ENCODE measurements at regions not wholly inside any gene's neighbourhood (a gene's known extent, or its start where the extent isn't known, plus 50 kb on each side); places are given as distances from the start of the nearest gene placed in this dataset.

DNA sequence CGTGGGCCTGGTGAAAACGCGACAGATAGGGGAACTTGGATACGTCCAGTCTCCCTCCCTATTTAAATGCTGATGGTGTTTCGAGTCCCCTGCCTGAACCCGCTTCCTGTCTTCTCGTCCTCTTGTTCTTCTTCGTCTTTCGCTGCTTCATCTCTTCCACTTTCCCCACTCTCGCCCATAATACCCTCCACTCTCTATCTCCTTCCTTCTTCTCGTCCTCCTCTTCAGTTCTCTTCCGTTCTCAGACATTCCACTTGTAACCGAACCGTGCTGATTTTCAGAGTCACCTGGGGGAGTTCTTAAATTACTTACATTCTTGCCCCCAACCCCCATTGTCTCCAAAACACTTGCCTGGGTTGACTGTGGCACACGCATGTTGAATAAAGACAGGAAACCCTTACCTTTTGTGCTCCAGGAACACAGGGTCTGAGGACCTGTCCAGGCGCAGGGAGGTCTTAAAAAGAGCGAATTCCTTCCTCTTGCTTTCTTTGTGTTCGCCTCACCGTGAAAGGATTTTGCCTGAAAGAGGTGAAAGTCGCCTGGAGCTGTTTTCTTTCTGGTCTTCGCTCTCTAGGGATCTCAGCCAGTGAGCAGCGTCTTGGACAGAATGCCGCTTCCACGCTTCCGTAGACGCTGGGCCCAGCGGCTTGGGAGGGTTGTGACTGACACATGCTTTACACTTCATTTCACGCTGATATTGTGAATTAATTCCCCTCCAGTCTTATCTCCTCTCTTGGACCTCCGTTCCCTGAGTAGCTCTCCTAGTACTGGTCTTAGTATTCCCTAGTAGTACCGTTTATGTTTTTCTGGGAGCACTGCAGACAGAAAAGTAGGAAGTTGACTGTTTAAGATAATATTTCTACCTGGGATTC lies 184.0 kb downstream of the GPX5 start:
- DNase-seq, result peak; percentile 12

DNA sequence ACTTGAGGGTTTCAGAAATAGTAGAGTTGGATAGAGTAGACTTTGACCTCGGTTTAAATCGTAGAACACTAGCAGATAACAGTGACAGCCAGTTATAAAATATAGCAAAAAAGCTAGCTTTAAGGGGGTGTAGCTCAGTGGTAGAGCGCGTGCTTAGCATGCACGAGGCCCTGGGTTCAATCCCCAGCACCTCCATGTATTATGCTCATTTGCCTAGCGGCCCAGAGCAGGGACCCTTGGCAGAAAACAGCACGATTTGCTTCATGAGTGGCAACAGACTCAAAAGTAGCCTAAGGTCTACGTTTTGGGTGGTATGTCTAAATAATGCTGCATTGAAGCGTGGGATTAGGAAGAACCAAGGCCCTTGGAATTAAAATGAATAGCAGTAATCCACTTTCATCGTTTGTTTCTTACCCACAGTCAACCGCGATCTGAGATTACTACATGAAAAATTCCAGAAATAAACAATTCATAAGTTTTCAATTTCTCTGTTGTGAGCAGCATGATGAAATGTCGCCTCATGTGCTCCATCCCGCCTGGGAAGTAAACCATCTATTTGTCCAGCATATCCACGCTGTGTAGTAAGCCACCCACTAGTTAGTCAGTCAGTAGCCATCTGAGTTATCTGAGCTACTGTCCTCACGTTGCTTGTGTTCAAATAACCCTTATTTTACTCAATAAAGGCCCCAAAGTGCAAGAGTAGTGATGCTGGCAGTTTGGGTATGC lies 184.9 kb downstream of the GPX5 start:
- DNase-seq, result peak; percentile 27

DNA sequence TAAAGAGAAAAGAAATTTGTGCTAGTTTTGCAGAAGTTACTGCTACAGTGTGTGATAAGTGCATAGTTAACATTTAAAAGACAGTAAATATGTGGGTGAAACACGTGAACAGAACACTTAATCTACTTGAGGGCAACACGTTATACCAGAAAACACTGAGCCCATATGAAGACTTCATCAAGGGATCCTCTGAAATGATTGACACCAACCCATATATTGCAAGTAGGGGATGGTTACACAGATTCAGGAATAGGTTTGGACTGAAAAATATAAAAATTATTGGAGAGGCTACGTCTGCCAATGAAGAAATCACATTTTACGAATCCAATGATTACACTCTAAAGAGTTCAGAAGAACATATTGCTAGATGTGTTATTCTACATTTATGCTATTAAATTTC lies 185.6 kb downstream of the GPX5 start:
- DNase-seq, result no peak

DNA sequence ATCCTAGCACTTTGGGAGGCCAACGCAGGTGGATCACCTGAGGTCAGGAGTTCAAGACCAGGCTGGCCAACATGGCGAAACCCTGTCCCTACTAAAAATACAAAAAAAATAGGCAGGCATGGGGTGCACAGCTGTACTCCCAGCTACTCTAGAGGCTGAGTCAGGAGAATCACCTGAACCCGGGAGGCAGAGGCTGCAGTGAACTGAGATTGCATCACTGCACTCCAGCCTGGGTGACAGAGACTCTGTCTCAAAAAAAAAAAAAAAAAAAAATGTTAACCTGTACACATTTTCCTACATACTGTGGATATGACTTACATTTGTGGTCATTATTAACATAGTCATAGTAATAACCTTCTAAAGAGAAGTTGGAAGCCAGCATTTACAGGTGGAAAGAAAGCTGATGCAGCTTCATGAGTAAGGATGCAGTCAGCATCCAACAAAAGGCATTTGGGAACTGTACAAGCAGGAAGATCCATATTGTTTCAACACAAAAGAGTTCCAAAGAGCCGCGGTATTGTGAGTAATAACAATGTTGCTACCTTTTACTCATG lies 186.2 kb downstream of the GPX5 start:
- DNase-seq, result no peak

DNA sequence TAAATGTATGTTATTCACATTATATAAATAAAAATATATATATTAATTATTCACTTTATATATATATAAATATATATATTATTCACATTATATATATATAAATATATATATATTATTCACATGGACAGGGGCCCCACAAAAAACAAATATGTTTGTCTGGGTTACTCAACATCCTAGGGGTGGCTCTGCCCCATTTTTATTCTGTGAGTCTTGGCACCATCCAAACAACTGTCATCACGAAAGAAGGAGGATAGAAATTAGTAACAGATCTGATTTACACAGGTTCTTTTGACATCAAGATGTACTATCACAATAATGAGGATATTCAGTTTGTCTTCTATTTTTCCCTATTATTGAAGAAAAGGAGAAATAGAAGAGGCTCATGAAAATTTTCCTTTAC lies 187.3 kb downstream of the GPX5 start:
- DNase-seq, result no peak

DNA sequence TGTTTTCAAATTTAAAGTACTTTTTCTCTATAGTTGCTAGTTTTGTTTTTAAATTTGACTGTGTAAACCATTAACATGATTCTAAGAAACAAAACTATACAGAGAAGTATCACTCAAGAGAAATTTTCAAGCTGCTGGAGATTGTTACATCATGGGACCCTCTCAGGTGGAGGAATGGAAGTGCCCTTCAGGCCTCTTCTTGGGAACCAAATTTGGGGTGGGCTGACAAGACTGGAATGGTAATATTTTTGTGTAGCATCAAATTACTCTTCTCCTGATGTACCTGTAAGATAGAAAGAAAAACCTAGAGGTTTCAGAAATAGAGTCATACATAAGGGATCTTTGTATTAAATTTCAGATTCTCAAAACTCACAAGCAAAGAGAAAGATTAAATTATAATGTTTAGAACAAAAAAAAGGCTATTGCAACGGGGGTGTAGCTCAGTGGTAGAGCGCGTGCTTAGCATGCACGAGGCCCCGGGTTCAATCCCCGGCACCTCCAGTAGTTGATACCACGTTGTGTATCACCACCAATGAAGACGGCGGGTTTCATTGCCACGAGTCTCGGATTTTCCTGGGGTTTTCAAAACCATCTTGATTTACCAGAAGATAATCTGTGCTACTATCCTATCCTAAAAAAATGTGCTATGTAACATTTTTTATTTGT lies 193.7 kb downstream of the GPX5 start:
- DNase-seq, result no peak

DNA sequence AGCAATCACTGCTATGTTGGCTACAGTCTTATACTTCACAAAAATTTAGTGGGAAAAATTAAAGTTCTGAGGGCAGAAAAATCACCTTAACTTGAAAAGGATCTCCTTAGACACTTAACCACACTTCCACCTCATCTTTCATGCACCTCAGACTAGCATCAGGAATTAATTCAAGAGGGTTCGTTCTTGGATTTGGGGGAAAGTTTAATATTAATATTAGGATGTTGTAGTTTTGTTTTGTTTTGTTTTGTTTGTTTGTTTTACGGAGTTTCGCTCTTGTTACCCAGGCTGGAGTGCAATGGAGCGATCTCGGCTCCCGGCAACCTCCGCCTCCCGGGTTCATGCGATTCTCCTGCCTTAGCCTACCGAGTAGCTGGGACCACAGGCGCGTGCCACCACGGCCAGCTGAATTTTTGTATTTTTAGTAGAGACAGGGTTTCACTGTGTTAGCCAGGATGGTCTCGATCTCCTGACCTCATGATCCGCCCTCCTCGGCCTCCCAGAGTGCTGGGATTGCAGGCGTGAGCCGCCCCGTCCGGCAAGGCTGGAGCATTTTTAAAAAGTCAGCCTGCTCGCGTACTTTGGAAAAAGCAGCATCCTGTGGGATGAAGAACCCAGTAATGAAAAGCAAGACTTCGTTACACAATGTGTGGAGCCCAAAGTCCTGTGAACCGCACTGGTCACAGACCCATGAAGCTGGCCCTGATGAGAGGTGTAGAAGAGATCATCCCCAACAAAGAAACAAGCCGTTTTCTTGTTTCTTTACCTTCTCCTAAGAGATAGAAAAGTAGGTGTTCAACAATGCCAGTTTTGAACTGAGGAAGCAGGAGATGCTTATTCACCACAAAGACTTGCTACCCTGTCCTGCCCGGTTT lies 194.9 kb downstream of the GPX5 start:
- no peak for DNase-seq

DNA sequence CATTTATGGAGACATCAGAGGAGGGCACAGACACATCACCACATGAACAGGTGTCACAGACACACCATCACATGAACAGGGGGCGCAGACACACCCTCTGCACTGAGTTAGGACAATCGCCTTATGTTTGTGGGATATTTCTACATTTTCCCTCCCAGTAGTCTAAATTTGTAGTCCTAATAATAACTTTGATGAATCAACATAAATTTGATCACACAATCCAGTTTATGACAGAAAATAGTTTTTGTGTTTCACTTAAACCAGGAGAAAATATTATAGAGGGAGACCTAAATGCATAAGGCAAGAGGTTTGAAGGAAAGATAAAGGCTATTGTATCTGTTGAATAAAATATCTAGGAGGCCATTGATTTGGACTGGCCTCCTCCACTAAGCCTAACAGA lies 195.7 kb downstream of the GPX5 start:
- no peak for DNase-seq

DNA sequence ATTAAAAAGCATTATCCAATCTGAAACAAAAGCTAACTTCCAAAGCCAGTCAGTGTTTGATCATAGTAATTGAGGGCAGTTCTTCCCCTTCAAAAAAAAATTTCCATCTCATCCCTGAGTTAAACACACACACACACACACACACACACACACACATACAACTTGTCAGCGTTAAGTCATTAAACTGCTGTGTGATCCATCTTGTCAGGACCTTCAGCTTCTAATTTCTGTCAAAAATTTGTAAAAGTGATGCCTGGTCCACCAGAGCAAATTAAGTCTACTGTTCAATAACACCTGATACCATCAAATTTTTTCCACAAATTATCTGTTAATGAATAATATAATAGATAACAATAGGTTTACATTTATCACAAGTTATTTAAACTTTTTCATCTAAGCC lies 198.7 kb downstream of the GPX5 start:
- DNase-seq, result no peak

DNA sequence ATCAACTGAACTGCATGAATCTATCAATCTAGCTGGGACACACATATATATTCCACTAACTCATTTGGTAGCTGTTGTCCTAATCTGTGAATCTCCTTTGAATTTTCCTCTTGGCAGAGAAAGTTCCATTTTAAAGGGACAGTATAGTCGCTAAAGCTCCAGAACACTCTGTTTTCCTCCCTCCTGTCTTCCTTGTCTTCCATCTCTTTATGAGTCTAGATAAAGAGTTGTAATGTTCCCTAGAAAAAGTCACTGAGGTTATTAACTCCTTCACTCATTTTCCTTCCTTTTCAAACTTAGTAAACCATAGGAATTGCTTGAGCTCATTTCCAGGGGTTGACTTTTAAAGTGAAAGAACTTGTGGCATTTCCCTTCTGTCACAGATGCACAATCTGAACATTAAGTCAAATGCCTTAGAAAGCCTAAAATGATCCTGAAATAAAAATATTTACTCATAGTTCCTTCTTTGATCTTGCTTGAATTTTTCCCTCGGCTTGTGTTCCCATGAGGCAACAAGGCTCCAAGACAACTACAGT lies 198.4 kb downstream of the TRIM27 start:
- DNase-seq, result no peak

DNA sequence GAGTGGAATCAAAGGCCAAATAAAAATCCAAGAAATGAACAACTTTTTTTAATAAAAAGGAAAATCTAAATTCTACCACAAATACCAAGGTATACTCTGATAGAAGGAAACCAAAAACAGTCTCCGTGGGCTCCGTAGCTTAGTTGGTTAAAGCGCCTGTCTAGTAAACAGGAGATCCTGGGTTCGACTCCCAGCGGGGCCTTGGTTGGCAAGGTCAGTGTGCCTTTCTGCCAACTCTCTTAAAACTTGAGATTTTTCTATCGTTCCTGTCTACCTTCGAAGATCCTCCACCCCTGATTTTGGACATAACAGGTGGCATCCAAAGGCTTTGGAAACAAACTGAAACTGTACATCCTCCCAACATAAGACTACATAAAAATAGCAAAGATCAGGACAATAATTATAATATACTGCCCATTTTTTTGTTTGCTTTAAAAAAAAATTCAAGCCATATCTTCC lies 197.9 kb downstream of the TRIM27 start:
- DNase-seq, result no peak

DNA sequence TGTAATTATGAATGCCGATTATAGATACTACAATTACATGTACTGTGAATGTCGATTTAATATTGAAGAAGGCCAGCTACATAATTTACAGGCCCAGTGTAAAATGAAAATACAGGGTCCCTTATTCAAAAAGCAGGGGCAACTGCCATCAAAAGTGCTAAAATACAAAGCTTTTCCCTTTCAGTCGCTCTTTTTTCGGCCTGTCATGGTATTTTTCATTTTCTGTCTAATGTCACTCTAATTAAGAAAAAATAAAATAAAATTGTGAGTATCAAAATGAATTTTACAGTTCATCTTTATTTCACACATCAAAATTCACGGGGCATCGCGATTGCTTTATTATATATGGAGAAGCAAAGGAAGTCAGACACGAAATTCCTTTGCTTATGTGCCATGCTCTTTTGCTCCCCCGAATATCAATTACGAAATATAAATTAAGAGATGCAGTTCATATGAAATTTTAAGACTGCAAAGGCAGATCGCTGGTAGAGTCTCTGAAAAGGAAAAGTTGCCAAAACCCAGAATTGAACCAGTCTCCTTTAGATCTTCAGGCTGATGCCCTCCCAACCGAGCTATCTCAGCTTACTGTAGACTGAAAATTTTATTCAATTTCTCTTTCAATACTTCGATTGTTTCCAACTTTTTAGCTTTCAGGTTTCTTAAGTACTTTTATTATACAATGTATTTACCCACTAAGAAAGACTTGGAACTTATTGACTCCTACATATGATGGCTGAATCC lies 197.0 kb downstream of the TRIM27 start:
- no peak for DNase-seq

DNA sequence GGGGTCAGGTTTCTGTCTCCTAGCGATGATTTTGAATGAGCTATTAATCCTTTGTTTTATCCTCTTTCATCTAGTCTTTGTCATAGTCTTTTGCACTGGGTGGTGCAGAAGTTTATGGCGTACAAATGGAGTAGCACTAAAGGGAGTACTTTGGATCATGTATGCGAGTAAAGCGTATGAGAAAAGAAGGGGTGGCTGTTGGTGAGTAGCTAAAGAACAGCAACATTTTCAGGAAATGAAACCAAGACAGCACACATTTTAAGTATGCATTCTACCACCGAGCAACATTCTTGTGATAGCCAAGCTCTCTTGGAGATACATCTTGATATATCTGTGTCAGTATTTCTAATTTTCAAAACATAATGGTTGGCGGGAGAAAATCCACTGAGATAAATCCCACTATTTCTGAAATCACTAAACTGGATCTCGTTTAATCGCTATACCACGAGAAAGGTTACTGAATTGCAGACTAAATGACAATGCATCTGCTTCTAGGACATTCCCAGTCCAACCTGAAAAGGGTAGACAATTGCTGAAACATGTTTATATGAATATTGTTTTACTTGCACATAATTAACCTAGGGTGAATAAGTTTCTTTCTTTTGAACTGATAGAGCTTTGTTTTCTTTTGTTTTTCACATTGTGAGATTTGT lies 196.1 kb downstream of the TRIM27 start:
- no peak for DNase-seq

DNA sequence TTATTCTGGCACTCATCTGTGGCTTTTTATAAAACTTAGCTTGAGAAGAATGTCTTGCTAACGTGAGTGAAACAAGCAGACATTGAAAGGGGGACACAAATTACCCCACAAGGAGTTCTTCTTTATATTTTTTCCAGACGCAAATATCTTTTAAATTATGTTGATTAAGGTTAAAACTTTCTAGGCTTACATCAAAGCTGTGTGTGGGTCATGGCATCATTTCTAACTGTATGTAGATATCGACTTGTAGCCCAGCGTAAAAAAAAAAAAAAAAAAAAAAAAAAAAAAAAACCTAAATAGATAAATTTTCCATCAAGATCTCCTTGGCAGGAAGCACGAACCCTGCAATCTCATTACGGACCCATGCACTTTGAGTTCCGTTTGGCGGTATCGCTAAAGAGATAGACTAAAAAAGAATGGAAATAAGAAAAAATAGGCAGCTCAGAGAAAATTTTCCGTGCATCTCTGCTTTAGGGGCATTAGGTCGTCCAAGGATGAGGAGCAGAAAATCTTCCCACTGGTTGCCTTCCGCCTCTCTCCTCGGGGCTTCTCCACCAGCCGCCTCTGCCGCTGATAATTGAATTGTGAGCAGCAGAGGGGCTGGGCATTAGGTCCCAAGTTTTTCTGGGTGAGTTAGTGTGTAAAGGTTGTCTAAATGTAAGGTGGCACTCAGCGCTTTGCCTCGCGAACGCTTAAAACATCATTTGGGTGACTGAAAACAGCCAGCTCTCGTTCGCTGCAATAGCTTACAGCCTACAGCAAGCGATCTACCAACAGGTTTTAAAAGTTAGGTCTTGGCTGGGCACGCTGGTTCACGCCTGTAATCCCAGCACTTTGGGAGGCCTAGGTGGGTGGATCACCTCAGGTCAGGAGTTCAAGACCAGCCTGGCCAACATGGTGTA lies 194.0 kb downstream of the TRIM27 start:
- no peak for DNase-seq

DNA sequence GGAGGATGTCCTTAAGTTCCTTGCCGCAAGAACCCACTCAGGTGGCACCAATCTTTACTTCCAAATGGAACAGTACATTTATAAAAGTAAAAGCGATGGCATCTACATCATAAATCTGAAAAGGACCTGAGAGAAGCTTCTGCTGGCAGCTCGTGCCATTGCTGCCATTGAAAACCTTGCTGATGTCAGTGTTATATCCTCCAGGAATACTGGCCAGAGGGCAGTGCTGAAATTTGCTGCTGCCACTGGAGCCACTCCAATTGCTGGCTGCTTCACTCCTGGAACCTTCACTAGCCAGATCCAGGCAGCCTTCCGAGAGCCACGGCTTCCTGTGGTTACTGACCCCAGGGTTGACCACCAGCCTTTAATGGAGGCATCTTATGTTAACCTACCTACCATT lies 191.7 kb downstream of the TRIM27 start:
- no peak for DNase-seq

DNA sequence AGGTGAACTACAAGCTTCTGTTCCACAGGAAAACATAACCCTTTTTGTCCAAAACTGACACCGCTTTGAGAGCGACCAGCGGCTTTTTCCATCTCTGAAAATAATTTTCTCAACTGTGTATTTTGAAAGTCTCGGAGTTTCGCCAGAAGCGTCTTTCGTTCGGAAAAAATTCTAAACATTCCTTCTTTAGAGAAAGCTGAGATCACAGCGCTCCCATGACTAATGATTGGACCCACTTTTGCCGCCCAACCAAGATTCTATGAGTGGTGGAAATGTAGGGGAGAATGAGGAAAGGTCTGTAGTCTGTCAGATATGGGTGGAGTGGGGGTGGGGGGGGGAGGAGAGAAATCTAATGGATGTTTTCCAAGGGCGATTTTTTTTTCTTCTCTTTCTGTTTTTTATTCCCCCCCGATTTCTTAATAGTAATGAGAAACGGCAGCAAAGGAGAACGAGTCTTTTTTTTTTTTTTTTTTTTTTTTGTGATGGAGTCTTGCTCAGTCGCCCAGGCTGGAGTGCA lies 189.3 kb downstream of the TRIM27 start:
- DNase-seq, result no peak

DNA sequence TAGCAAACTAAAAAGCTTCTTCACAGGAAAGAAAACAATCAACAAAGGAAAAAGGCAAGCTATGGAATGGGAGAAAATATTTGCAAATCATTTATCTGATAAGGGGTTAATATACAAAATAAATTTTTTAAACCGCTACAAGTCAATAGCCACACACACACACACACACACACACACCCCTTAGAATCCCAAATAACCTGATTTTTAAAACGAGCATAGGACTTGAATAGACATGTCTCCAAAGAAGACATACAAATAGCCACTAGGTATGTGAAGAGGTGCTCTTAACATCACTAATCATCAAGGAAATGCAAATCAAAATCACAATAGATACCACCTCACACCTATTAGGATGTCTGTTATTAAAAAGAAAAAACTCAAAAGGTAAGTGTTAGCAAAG lies 187.7 kb downstream of the TRIM27 start:
- DNase-seq, result no peak

DNA sequence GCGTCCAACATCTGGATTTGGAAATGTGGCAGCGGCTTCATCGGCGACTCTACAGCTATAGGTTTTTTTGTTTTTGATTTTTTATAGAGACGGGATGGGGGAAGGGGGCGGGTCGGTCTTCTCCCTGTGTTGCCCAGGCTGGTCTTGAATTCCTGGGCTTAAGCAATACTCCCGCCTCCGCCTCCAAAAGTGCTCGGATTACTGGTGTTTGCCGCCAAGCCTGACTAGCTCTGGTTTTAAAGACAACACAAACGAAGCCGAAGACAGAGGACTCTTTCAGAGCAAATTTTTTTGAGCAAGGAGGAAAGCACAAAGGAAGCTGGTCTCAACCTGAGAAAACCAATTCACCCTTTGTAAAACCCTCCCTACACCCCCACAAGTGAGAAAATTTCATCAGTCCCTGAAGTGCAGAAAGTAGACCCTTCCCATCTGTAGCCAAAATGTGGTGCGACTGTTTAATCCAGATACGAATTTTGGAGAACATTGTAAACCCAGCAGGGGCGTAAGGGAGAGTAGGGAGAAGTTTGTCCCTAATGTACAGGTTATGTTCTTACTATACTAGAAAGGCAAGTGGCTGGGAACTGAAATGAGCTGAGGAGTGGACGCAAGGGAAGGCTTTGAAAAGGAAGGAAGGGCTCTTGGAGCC lies 185.9 kb downstream of the TRIM27 start:
- no peak for DNase-seq

DNA sequence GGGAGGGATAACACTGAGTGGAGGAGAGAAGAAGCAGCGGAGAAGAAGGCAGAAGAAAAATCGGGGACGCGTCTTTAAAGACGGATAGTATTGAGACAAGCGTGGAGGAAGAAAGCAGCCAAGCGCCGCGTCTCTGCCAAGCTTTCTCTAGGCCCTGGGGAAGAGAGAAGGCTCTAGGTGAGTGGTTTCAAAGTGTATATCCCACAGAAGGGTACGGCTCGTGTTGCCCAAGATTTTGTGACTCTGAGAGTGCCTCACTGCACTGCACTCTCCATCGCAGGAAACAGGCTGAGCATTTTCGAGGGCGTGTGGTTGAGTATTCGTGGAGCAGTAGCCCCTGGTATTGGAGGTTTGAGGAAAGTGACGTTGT lies 185.4 kb downstream of the TRIM27 start:
- no peak for DNase-seq
